ENCODE measurements at regions not wholly inside any gene's neighbourhood (a gene's known extent, or its start where the extent isn't known, plus 50 kb on each side); places are given as distances from the start of the nearest gene placed in this dataset.
A peak's percentile ranks its signal among the peaks of the same experiment; 100 is the strongest.

DNA sequence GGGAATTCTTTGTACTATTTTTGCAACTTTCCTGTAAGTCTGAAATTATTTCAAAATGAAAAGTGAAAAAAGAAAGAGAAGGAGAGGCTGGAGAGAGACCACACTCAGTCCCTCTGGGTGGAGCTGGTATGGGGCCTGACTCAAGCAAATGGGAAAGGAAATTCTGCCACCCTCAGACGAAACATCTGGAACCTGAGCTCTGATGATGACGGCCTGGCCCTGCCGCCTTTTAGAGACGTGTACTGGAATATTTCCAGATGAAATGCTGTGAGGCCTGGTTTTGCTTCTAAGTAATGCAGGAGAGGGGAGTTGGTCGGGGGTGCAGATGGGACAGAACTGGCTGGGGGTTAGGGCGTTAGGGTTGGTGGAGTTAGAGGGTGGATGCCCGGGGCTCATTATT, 57.4 kb upstream of the GLI2 start:
- H3K4me3 Mint-ChIP-seq (ENCODE audit: unreplicated experiment), result no peak overlapping the region
- TF ChIP-seq, protein P1, sequence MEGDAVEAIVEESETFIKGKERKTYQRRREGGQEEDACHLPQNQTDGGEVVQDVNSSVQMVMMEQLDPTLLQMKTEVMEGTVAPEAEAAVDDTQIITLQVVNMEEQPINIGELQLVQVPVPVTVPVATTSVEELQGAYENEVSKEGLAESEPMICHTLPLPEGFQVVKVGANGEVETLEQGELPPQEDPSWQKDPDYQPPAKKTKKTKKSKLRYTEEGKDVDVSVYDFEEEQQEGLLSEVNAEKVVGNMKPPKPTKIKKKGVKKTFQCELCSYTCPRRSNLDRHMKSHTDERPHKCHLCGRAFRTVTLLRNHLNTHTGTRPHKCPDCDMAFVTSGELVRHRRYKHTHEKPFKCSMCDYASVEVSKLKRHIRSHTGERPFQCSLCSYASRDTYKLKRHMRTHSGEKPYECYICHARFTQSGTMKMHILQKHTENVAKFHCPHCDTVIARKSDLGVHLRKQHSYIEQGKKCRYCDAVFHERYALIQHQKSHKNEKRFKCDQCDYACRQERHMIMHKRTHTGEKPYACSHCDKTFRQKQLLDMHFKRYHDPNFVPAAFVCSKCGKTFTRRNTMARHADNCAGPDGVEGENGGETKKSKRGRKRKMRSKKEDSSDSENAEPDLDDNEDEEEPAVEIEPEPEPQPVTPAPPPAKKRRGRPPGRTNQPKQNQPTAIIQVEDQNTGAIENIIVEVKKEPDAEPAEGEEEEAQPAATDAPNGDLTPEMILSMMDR (IDR thresholded peaks at IDR 0.05; ENCODE audit: unreplicated experiment), result no peak
- peaks cover 11% of the 10 kb centered on the region for H3K4me1 Mint-ChIP-seq (ENCODE audit: unreplicated experiment)
- no peak overlapping the region for H3K27ac Mint-ChIP-seq (ENCODE audit: unreplicated experiment)
- no peaks in the 10 kb centered on the region for H3K9me3 Mint-ChIP-seq (ENCODE audit: unreplicated experiment)
- H3K36me3 Mint-ChIP-seq (ENCODE audit: low read depth, unreplicated experiment), result no peaks in the 10 kb centered on the region
- peaks cover 14% of the 10 kb centered on the region for H3K27me3 Mint-ChIP-seq (ENCODE audit: unreplicated experiment)
- no peak for DNase-seq (ENCODE audit: low spot score)

DNA sequence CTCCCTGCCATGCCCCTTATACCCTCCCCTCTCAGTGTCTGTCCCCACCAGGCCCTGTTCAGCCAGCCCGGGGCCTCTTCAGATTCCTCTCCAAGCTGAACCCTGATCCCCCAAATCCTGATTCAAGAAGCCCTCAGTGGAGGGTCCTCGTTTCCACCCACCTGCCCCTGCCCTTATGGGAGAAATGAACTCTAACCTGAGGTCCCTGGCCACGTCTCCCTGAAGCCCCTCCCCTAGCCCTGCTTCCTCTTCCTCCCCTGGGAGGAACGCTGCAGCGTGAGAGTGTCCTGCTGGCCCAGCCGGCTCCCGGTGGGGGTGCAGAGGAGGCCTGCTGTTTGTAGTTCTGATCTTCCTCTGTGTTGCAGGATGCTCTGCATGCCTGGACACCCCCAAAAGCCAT, 56.7 kb upstream of the GLI2 start:
- H3K4me1 Mint-ChIP-seq (ENCODE audit: unreplicated experiment), result peaks cover 11% of the 10 kb centered on the region
- H3K36me3 Mint-ChIP-seq (ENCODE audit: low read depth, unreplicated experiment), result no peaks in the 10 kb centered on the region
- peaks cover 19% of the 10 kb centered on the region for H3K27me3 Mint-ChIP-seq (ENCODE audit: unreplicated experiment)

DNA sequence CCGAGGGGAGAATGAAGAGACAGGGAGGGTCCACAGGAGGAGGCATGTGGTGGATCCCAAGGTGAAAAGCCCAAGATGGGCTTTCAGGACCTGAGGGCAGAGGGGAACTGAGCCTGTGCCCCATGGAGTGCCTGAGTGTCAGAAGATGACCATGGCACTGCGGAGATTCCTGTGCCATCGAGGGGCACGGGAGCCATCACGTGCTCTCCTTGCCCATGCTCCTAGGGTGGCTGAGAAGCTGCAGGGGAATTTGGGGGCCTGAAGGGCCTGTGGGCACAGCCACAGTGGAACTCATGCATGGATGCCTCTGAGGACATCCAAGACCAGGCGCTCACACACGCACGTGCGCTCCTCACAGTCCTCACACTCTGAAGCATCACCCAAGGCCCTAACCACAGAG, 56.1 kb upstream of the GLI2 start:
- Mint-ChIP-seq H3K36me3 (ENCODE audit: low read depth, unreplicated experiment) (no peaks in the 10 kb centered on the region), H3K4me3 (ENCODE audit: unreplicated experiment) (no peak overlapping the region), H3K4me1 (ENCODE audit: unreplicated experiment) (peaks cover 11% of the 10 kb centered on the region), H3K27me3 (ENCODE audit: unreplicated experiment) (peaks cover 19% of the 10 kb centered on the region), H3K9me3 (ENCODE audit: unreplicated experiment) (no peaks in the 10 kb centered on the region), H3K27ac (ENCODE audit: unreplicated experiment) (no peak overlapping the region)
- no peak for DNase-seq (ENCODE audit: low spot score)
- TF ChIP-seq, protein P1 (IDR thresholded peaks at IDR 0.05; ENCODE audit: unreplicated experiment), result no peak

More for the DNA sequence above, 56.7 kb upstream of the GLI2 start:
- TF ChIP-seq, protein P1 (IDR thresholded peaks at IDR 0.05; ENCODE audit: unreplicated experiment), result no peak
- Mint-ChIP-seq H3K27ac (ENCODE audit: unreplicated experiment) (no peak overlapping the region), H3K4me3 (ENCODE audit: unreplicated experiment) (no peak overlapping the region), H3K9me3 (ENCODE audit: unreplicated experiment) (no peaks in the 10 kb centered on the region)
- peak; percentile 31 for DNase-seq (ENCODE audit: low spot score)

DNA sequence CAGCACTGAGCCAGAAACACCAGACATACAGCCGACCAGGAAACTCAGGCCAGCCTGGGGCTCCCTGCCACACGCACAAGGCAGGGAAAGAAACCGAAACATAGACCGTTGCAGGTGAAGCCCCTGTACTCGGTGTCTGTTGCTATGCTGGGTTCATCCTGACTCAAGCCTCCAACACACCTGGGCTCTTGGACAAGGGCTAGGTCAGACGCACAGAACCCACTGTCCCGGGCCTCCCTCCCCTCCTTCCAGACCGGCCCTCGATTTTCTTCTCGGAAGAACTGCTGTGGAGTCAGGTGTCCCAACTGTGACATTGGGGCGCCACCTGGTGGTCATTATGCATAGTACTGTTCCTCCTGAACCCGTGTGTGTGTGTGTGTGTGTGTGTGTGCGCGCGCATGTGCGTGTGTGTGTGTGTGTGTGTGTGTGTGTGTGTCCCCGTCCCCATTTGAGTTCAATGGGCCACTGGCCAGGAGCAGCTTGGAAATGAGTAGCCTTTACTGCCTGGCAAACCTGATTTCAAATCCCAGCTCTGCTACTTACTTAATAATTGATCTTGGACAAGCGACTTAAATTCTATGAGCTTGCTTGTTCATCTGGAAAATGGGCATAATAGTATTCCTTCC, 55.4 kb upstream of the GLI2 start:
- DNase-seq (ENCODE audit: low spot score), result peak; percentile 82
- H3K27me3 Mint-ChIP-seq (ENCODE audit: unreplicated experiment), result peaks cover 19% of the 10 kb centered on the region
- TF ChIP-seq, protein P1 (IDR thresholded peaks at IDR 0.05; ENCODE audit: unreplicated experiment), result peak; percentile 64
- H3K36me3 Mint-ChIP-seq (ENCODE audit: low read depth, unreplicated experiment), result no peaks in the 10 kb centered on the region
- H3K4me3 Mint-ChIP-seq (ENCODE audit: unreplicated experiment), result peak overlapping the region; percentile 1
- no peak overlapping the region for H3K27ac Mint-ChIP-seq (ENCODE audit: unreplicated experiment)
- H3K9me3 Mint-ChIP-seq (ENCODE audit: unreplicated experiment), result no peaks in the 10 kb centered on the region
- peaks cover 11% of the 10 kb centered on the region for H3K4me1 Mint-ChIP-seq (ENCODE audit: unreplicated experiment)

DNA sequence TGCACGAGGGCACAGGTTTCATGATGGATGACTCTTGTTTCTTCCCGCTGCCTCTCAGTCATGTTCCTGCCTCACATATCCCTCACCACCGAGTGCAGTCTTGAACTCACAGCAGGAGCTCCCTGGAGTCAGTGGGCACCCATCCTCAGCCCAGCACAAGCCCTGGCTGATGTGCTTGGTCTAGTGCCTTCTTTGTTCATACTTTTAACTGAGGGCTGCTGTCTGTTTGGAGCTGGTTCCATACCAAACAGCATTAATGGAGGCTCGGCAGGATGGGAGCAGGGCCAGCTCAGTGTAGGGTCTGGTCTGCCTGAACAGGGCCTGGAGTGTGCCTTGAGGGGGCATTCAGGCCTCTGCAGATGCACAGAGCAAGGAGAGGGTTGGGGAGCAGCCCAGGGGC, 54.5 kb upstream of the GLI2 start:
- DNase-seq (ENCODE audit: low spot score), result no peak
- H3K9me3 Mint-ChIP-seq (ENCODE audit: unreplicated experiment), result no peaks in the 10 kb centered on the region
- H3K27ac Mint-ChIP-seq (ENCODE audit: unreplicated experiment), result no peak overlapping the region
- H3K4me1 Mint-ChIP-seq (ENCODE audit: unreplicated experiment), result peaks cover 11% of the 10 kb centered on the region
- H3K4me3 Mint-ChIP-seq (ENCODE audit: unreplicated experiment), result no peak overlapping the region
- H3K36me3 Mint-ChIP-seq (ENCODE audit: low read depth, unreplicated experiment), result no peaks in the 10 kb centered on the region
- TF ChIP-seq, protein P1 (IDR thresholded peaks at IDR 0.05; ENCODE audit: unreplicated experiment), result no peak
- H3K27me3 Mint-ChIP-seq (ENCODE audit: unreplicated experiment), result peaks cover 19% of the 10 kb centered on the region

Data from endothelial cell (in vitro differentiated cells).